ENCODE measurements at regions not wholly inside any gene's neighbourhood (a gene's known extent, or its start where the extent isn't known, plus 50 kb on each side); places are given as distances from the start of the nearest gene placed in this dataset.

- no peak overlapping the region for H3K4me3 ChIP-seq (replicated peaks in 1 of 3; ENCODE audit: insufficient read depth in 1 of 3, low read depth in 1 of 3, low read length in 3 of 3)
- no TSS peak for BruUV-seq (replicated peaks)
- H3K27me3 ChIP-seq (ENCODE audit: control insufficient read depth in 2 of 2, insufficient read depth in 2 of 2, low read length in 2 of 2) = peaks cover 0 to 2% of the 10 kb centered on the region in 2 experiments
- H3K36me3 ChIP-seq (ENCODE audit: control insufficient read depth in 2 of 2, extremely low read depth in 1 of 2, insufficient read depth in 2 of 2, low read length in 2 of 2) = no peaks in the 10 kb centered on the region
- no peak overlapping the region for H2AFZ ChIP-seq (ENCODE audit: low read depth, low read length)
- no peak overlapping the region for H3K9ac ChIP-seq (replicated peaks; ENCODE audit: extremely low read depth, insufficient read depth, low read length)
- H3K9me1 ChIP-seq (replicated peaks; ENCODE audit: control insufficient read depth, extremely low read depth, insufficient read depth, low read length) = no peaks in the 10 kb centered on the region
- ChIA-PET POLR2A (interaction anchor here (0.6 kb wide), 1 partner anchor 138 kb away, joined by 3 read pairs; no protein-coding TSS in a partner anchor), CTCF (interaction anchor here (1.0 to 2.5 kb wide), 5 partner anchors 11 to 24 kb away, joined by 3 to 10 read pairs (median 4); no protein-coding TSS in a partner anchor)
- dilution Hi-C loops (cut with MboI; ENCODE audit: extremely low pct_ligation_motif_present, low sequenced_read_pairs) = no loop called here
- H4K20me1 ChIP-seq (replicated peaks; ENCODE audit: control insufficient read depth, extremely low read depth, insufficient read depth, low read length) = no peaks in the 10 kb centered on the region
- no peak overlapping the region for H3K27ac ChIP-seq (ENCODE audit: insufficient read depth, low read depth, low read length)
- H3K79me2 ChIP-seq (ENCODE audit: control insufficient read depth, insufficient read depth, low read length) = no peaks in the 10 kb centered on the region
- no peaks in the 10 kb centered on the region for H3K9me3 ChIP-seq (replicated peaks; ENCODE audit: control insufficient read depth, insufficient read depth, low read length)
- no peak for FAIRE-seq
- H3K4me2 ChIP-seq (ENCODE audit: insufficient read depth, low read length) = no peak overlapping the region
- peak; percentile 15 for DNase-seq (ENCODE audit: low read depth, low spot score)
- intact Hi-C loops (cut with micrococcal nuclease) = no loop called here
- TF ChIP-seq MYC (IDR thresholded peaks at IDR 0.05; ENCODE audit: low read depth, low read length) (no peak), POLR2AphosphoS5 (IDR thresholded peaks at IDR 0.05; ENCODE audit: insufficient read depth, low read depth, low read length) (no peak), GATA2 (IDR thresholded peaks at IDR 0.05; ENCODE audit: insufficient read depth, insufficient read length, low read depth, low read length) (no peak)
- H3K4me1 ChIP-seq (ENCODE audit: control insufficient read depth, extremely low read depth, insufficient read depth, low read length) = peaks cover 3% of the 10 kb centered on the region
Measured at GRCh38 chr3:124529826-124530571, 200.3 kb upstream of the UMPS start.

GRCh38 chr3:124530916-124531315 is 199.3 kb upstream of the UMPS start:
- H3K4me3 ChIP-seq (replicated peaks in 1 of 3; ENCODE audit: insufficient read depth in 1 of 3, low read depth in 1 of 3, low read length in 3 of 3) = no peak overlapping the region

More at GRCh38 chr3:124530916-124531315, 199.3 kb upstream of the UMPS start:
- DNase-seq (ENCODE audit: low read depth, low spot score) (no peak), FAIRE-seq (no peak)
- Histone ChIP-seq H3K27ac (ENCODE audit: insufficient read depth, low read depth, low read length) (no peak overlapping the region), H3K27me3 (ENCODE audit: control insufficient read depth in 2 of 2, insufficient read depth in 2 of 2, low read length in 2 of 2) (peaks cover 0 to 4% of the 10 kb centered on the region in 2 experiments), H3K36me3 (ENCODE audit: control insufficient read depth in 2 of 2, extremely low read depth in 1 of 2, insufficient read depth in 2 of 2, low read length in 2 of 2) (no peaks in the 10 kb centered on the region), H3K4me1 (ENCODE audit: control insufficient read depth, extremely low read depth, insufficient read depth, low read length) (peaks cover 3% of the 10 kb centered on the region), H3K79me2 (ENCODE audit: control insufficient read depth, insufficient read depth, low read length) (no peaks in the 10 kb centered on the region), H4K20me1 (replicated peaks; ENCODE audit: control insufficient read depth, extremely low read depth, insufficient read depth, low read length) (no peaks in the 10 kb centered on the region), H3K9ac (replicated peaks; ENCODE audit: extremely low read depth, insufficient read depth, low read length) (no peak overlapping the region), H3K9me1 (replicated peaks; ENCODE audit: control insufficient read depth, extremely low read depth, insufficient read depth, low read length) (no peaks in the 10 kb centered on the region), H2AFZ (ENCODE audit: low read depth, low read length) (no peak overlapping the region), H3K9me3 (replicated peaks; ENCODE audit: control insufficient read depth, insufficient read depth, low read length) (no peaks in the 10 kb centered on the region), H3K4me2 (ENCODE audit: insufficient read depth, low read length) (no peak overlapping the region)
- intact Hi-C loops (cut with micrococcal nuclease) (no loop called here), dilution Hi-C loops (cut with MboI; ENCODE audit: extremely low pct_ligation_motif_present, low sequenced_read_pairs) (no loop called here)
- ChIA-PET POLR2A (no interaction called here), CTCF (interaction anchor here (2.0 kb wide), 1 partner anchor 10 kb away, joined by 7 read pairs; no protein-coding TSS in a partner anchor)
- BruUV-seq (replicated peaks) = no TSS peak
- no peak for TF ChIP-seq POLR2AphosphoS5 (IDR thresholded peaks at IDR 0.05; ENCODE audit: insufficient read depth, low read depth, low read length)
- TF ChIP-seq FOS (IDR thresholded peaks at IDR 0.05; ENCODE audit: borderline replicate concordance, insufficient read depth, low read length) = peak; percentile 12
